ENCODE measurements at regions not wholly inside any gene's neighbourhood (a gene's known extent, or its start where the extent isn't known, plus 50 kb on each side); places are given as distances from the start of the nearest gene placed in this dataset.

DNA sequence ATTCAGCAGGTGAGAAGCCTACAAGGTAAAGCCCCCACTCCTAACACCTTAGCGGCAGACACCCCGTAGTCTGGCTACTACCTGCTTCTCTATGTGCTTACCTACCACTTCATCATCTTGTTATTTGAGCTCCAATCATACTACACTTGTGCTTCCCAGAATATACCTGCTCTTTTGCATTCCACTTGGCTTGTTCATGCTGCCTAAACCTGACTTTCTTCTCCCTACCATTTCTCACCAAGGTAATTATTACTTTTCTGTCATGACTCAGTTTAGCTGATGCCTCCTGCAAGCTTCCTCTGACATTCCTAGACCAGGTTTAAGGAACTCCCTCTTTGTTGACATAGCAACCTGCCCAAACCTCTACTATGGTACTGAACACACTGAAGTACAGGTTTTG, 495.6 kb upstream of the C1orf87 start:
- ATAC-seq: no peak

DNA sequence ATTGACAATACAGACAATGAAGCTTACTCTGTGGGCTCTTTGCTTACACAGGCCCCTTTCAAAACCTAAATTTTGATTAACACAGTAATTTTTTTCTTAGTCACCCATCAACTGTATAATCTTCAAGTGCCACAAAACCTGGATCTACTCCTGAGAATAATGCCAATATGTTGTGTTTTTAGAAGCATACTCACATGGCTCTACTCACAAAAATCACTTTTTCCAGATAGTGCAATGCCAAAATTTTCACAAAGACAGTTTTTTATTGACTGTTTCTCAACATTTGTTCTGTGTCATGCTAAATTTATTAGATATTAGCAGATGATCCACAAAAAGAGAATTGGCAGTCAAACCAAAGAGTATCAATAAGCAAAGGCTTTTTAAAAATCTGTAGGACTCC, 493.7 kb upstream of the C1orf87 start:
- H3K36me3 Mint-ChIP-seq: no peaks in the 10 kb centered on the region
- no peak for TF ChIP-seq JAZF1 (CRISPR knock-in tag; IDR thresholded peaks at IDR 0.05)
- TF ChIP-seq HMGA2 (CRISPR knock-in tag; IDR thresholded peaks at IDR 0.05): no peak
- TF ChIP-seq GTF2I (CRISPR knock-in tag; conservative IDR thresholded peaks at IDR 0.05): no peak
- TF ChIP-seq TCF7 (CRISPR knock-in tag; IDR thresholded peaks at IDR 0.05; ENCODE audit: low read depth): no peak
- no peak for TF ChIP-seq ETV6 (CRISPR knock-in tag; IDR thresholded peaks at IDR 0.05)
- no peak for TF ChIP-seq OVOL2 (CRISPR knock-in tag; IDR thresholded peaks at IDR 0.05; ENCODE audit: borderline replicate concordance)
- no peak for TF ChIP-seq SP1 (CRISPR knock-in tag; conservative IDR thresholded peaks at IDR 0.05)
- TF ChIP-seq, protein P1, sequence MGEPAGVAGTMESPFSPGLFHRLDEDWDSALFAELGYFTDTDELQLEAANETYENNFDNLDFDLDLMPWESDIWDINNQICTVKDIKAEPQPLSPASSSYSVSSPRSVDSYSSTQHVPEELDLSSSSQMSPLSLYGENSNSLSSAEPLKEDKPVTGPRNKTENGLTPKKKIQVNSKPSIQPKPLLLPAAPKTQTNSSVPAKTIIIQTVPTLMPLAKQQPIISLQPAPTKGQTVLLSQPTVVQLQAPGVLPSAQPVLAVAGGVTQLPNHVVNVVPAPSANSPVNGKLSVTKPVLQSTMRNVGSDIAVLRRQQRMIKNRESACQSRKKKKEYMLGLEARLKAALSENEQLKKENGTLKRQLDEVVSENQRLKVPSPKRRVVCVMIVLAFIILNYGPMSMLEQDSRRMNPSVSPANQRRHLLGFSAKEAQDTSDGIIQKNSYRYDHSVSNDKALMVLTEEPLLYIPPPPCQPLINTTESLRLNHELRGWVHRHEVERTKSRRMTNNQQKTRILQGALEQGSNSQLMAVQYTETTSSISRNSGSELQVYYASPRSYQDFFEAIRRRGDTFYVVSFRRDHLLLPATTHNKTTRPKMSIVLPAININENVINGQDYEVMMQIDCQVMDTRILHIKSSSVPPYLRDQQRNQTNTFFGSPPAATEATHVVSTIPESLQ (CRISPR knock-in tag; IDR thresholded peaks at IDR 0.05): no peak
- no peak for TF ChIP-seq SOX15 (CRISPR knock-in tag; IDR thresholded peaks at IDR 0.05)
- TF ChIP-seq, protein P2, sequence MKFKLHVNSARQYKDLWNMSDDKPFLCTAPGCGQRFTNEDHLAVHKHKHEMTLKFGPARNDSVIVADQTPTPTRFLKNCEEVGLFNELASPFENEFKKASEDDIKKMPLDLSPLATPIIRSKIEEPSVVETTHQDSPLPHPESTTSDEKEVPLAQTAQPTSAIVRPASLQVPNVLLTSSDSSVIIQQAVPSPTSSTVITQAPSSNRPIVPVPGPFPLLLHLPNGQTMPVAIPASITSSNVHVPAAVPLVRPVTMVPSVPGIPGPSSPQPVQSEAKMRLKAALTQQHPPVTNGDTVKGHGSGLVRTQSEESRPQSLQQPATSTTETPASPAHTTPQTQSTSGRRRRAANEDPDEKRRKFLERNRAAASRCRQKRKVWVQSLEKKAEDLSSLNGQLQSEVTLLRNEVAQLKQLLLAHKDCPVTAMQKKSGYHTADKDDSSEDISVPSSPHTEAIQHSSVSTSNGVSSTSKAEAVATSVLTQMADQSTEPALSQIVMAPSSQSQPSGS (CRISPR knock-in tag; IDR thresholded peaks at IDR 0.05; ENCODE audit: borderline replicate concordance, low read depth): no peak
- POLR2A ChIA-PET: no interaction called here
- peaks cover 8% of the 10 kb centered on the region; the same call in 1 of the 2 replicates for H3K4me1 Mint-ChIP-seq
- no peaks in the 10 kb centered on the region for H3K9me3 Mint-ChIP-seq
- H3K27me3 Mint-ChIP-seq (ENCODE audit: low read depth): no peaks in the 10 kb centered on the region
- no peak overlapping the region for H3K27ac Mint-ChIP-seq
- DNase-seq (ENCODE audit: low spot score): no peak
- CTCF ChIA-PET: no interaction called here
- H3K4me3 Mint-ChIP-seq: no peak overlapping the region
- ATAC-seq: no peak

More for the DNA sequence above, 495.6 kb upstream of the C1orf87 start:
- H3K4me1 Mint-ChIP-seq: peaks cover 22% of the 10 kb centered on the region
- POLR2A ChIA-PET: no interaction called here
- H3K27me3 Mint-ChIP-seq (ENCODE audit: low read depth): no peaks in the 10 kb centered on the region
- no peak for DNase-seq (ENCODE audit: low spot score)
- CTCF ChIA-PET: no interaction called here
- H3K4me3 Mint-ChIP-seq: no peak overlapping the region
- no peaks in the 10 kb centered on the region for H3K9me3 Mint-ChIP-seq
- no peak for TF ChIP-seq NR1H2 (CRISPR knock-in tag; IDR thresholded peaks at IDR 0.05)
- TF ChIP-seq, protein P3, sequence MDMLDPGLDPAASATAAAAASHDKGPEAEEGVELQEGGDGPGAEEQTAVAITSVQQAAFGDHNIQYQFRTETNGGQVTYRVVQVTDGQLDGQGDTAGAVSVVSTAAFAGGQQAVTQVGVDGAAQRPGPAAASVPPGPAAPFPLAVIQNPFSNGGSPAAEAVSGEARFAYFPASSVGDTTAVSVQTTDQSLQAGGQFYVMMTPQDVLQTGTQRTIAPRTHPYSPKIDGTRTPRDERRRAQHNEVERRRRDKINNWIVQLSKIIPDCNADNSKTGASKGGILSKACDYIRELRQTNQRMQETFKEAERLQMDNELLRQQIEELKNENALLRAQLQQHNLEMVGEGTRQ (CRISPR knock-in tag; IDR thresholded peaks at IDR 0.05): no peak
- TF ChIP-seq TEAD1 (CRISPR knock-in tag; IDR thresholded peaks at IDR 0.05): no peak
- TF ChIP-seq, protein P4, sequence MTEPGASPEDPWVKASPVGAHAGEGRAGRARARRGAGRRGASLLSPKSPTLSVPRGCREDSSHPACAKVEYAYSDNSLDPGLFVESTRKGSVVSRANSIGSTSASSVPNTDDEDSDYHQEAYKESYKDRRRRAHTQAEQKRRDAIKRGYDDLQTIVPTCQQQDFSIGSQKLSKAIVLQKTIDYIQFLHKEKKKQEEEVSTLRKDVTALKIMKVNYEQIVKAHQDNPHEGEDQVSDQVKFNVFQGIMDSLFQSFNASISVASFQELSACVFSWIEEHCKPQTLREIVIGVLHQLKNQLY (CRISPR knock-in tag; IDR thresholded peaks at IDR 0.05): no peak
- TF ChIP-seq FOXP1 (CRISPR knock-in tag; IDR thresholded peaks at IDR 0.05; ENCODE audit: borderline replicate concordance): no peak
- no peak for TF ChIP-seq PRRX2 (CRISPR knock-in tag; IDR thresholded peaks at IDR 0.05)
- TF ChIP-seq NFYB (CRISPR knock-in tag; conservative IDR thresholded peaks at IDR 0.05; ENCODE audit: low read depth): no peak
- no peak for TF ChIP-seq ZNF317 (CRISPR knock-in tag; IDR thresholded peaks at IDR 0.05; ENCODE audit: borderline replicate concordance, low read depth)
- TF ChIP-seq ZNF138 (CRISPR knock-in tag; conservative IDR thresholded peaks at IDR 0.05): no peak
- no peak for TF ChIP-seq MXD4 (CRISPR knock-in tag; IDR thresholded peaks at IDR 0.05; ENCODE audit: borderline replicate concordance)
- TF ChIP-seq, protein P5, sequence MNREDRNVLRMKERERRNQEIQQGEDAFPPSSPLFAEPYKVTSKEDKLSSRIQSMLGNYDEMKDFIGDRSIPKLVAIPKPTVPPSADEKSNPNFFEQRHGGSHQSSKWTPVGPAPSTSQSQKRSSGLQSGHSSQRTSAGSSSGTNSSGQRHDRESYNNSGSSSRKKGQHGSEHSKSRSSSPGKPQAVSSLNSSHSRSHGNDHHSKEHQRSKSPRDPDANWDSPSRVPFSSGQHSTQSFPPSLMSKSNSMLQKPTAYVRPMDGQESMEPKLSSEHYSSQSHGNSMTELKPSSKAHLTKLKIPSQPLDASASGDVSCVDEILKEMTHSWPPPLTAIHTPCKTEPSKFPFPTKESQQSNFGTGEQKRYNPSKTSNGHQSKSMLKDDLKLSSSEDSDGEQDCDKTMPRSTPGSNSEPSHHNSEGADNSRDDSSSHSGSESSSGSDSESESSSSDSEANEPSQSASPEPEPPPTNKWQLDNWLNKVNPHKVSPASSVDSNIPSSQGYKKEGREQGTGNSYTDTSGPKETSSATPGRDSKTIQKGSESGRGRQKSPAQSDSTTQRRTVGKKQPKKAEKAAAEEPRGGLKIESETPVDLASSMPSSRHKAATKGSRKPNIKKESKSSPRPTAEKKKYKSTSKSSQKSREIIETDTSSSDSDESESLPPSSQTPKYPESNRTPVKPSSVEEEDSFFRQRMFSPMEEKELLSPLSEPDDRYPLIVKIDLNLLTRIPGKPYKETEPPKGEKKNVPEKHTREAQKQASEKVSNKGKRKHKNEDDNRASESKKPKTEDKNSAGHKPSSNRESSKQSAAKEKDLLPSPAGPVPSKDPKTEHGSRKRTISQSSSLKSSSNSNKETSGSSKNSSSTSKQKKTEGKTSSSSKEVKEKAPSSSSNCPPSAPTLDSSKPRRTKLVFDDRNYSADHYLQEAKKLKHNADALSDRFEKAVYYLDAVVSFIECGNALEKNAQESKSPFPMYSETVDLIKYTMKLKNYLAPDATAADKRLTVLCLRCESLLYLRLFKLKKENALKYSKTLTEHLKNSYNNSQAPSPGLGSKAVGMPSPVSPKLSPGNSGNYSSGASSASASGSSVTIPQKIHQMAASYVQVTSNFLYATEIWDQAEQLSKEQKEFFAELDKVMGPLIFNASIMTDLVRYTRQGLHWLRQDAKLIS (CRISPR knock-in tag; IDR thresholded peaks at IDR 0.05; ENCODE audit: borderline replicate concordance): no peak
- no peak overlapping the region for H3K27ac Mint-ChIP-seq
- no peaks in the 10 kb centered on the region for H3K36me3 Mint-ChIP-seq
